Fibroblast of lung (primary cell): ENCODE measurements at regions not wholly inside any gene's neighbourhood (a gene's known extent, or its start where the extent isn't known, plus 50 kb on each side); places are given as distances from the start of the nearest gene placed in this dataset.

Experiments used
- CTCF ChIP-seq, 2 donors: IDR thresholded peaks in 1 of 2; conservative IDR thresholded peaks in 1 of 2; 1 replicate in 1 of 2; 2 replicates in 1 of 2; pipeline ENCODE4 v1.5.1; 2011 to 2012; ENCODE audit warnings: low read length in 2 of 2, control low read depth in 1 of 2, inconsistent platforms in 1 of 2, low read depth in 1 of 2, mild to moderate bottlenecking in 1 of 2
- EZH2 ChIP-seq: IDR thresholded peaks from 2 replicates; pipeline ENCODE4 v1.5.1; 2012; ENCODE audit warnings: low read length, control low read depth, mild to moderate bottlenecking; ENCODE audit errors: missing control alignments

DNA sequence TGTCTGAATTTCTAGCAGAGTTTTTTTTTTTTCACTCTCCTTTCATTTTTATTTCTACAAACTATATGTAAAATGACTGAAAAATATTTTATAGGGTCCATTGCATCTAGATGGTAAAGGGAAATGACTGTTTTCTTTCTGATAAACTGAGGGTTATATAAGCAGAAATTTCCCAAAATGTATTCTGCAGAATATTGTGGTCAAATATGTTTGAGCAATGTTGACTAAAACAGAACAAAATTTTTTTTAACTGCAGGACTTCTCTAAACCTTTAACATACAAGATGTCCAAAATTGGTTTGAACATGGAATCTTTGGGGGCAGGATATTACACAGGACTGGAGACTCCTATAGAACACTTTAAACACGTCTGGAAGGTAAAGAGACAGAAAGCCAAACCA, 190.5 kb downstream of the TOMM20 start:
- TF ChIP-seq CTCF (conservative IDR thresholded peaks at IDR 0.05 in 1 of 2, IDR thresholded peaks at IDR 0.05 in 1 of 2; ENCODE audit: low read depth in 1 of 2, low read length in 2 of 2) (no peak), EZH2 (no peak)
